Pons (tissue), 1 donor: ENCODE measurements at regions not wholly inside any gene's neighbourhood (a gene's known extent, or its start where the extent isn't known, plus 50 kb on each side); places are given as distances from the start of the nearest gene placed in this dataset.

Experiments
- DNase-seq: peaks from one replicate; pipeline ENCODE4 v3.0.0-alpha.2; 2016; ENCODE audit warnings: low spot score

DNA sequence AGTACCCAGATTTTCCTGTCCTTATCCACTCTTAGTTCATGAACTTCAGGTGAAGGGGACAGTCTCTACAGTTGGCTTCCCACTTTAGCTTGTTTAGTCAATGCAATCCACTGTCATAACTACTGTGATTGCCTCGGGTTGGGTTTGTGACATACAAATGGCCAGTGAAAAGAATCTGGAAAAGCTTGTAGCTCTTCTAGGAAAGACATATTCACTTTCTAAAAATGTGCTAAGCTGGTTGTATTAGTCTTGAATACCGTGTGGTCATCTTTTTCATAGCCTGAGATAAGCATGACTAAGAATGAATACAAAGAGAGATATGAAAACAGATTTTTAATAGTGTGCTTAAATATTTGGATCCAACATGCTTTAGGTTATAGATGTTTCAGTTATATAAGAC is 1443.5 kb upstream of the IGFBP7 start:
- DNase-seq: no peak

DNA sequence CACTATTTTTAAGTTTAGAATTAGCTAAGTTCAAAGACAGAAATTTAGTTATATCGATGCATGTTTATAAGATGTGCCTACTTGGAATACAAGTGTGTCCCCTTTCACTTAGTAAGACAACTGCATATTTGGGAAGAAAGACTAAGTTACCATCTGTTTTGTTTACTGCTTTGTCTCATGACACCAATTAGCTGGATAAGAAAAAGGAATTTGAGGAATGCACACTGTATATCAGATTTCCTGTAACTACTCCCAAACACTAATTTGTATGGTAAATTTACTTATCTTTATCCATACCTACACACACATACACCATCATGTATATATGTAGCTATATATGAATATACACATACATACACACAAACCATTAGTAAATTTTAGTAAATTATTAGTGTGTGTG is 1442.8 kb upstream of the IGFBP7 start:
- no peak for DNase-seq

DNA sequence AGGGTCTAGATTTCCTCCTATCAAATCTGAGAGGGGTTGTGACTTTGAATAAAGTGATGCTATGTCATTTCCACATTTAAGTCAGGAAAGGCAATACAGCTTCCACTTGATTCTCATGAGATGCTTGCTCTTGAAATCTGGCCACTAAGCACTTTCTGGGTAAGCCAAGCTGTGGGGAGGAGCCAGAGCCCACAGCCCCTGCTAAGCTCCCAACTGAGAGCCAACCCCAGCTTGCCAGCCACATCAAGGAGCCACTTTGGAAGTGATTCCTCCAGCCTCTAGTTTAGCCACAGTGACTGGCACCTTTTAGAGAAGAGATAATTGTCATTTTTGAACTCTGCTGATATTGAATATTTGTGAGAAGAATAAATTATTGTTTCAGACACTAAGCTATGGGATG is 1441.5 kb upstream of the IGFBP7 start:
- DNase-seq: no peak

DNA sequence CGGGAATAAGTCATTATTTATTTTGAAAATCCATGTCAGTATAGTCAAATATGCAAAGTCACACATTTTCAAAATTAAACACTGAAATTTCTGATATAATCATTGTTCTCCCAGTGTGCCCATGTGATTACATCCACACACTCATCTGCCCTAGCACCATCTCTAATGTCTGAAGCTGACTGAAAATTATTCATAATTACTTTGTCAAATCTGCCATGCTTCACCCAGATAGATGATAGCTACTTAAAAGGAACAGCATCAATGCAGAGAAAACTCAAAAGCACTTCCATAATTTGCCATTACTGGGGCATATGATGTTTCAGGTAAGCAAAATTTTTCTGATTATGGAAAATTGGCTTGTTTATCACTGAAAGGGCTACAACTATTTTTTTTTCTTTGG is 1433.3 kb upstream of the IGFBP7 start:
- DNase-seq: no peak

DNA sequence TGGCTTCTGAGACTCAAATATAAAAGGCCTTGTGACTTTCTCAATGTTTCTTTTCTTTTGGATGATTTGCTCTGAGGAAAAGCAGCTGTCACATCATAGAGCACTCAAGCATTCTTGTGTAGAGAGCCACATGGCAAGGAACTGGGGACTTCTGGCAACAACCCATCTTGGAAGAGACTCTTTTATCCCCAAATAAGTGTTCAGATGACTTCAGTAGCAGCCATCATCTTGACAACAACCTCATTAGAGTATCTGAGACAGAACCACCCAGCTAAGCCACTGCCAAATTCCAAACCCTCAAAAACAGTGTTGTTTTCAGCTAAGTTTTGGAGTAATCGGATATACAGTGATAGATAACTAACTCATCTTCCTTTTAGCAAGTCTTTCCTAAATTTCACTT is 1431.7 kb upstream of the IGFBP7 start:
- DNase-seq: peak; percentile 10

DNA sequence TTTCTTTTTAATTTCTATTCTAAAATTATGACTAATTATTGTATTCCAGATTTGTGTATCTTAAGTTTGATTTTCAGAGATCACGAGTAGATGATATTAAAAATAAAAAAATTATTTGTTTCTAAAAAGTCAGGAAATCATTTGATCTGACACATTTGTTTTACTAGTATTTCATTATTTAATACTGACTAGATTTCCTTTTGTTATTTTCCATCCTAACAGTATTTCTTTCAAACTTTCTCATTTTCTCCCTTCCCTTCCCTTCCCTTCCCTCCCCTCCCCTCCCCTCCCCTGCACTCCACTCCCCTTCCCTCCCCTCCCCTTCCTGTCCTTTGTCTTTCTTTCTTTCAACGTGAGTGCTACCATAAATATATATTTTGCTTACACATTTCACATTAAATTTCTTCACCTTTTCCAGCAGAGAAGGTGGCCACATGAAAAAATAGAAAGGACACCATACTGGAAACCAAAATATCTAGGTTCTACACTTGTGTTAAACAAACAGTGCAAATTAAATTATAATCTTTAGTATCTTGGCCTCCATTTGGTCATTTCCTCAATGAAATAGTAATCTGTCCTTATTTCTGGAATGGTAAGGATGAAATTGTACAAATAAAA is 1412.7 kb upstream of the IGFBP7 start:
- DNase-seq: no peak

DNA sequence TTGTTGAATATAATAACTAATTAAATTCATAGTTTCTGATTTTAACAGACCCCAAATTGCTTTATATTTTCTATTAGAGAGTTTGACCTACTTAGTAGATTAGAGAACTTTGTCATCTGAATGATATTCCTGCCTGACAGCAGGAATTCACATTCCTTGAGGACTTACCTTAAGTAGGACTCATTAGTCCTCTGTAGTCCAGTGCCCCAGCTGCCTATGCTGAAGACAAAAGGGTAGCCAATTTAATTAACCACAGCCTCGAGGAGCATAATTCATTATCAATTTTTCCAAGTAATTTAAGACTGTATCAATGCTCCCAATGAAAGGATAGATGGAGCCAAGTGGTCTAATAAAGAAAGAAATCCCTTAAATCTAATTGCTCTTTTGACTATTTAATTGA is 1405.0 kb upstream of the IGFBP7 start:
- no peak for DNase-seq

DNA sequence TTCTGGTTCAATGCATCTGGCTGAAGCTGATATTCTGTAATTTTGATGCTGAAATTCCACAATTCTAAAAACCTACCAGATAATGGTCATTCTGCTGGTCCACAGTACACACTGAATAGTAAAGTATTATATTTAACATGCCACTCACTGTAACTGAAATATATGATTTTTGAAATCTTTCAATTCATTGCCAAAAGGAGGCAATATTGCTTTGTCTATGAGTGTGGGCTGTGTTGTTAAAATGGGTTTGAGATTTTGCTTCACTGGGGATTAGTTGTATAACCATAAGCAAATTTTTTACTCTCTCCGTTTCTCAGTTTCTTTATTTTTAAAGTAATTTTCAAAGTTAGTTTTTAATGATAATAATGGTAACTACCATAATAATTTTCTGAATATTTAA is 1404.1 kb upstream of the IGFBP7 start:
- DNase-seq: no peak

DNA sequence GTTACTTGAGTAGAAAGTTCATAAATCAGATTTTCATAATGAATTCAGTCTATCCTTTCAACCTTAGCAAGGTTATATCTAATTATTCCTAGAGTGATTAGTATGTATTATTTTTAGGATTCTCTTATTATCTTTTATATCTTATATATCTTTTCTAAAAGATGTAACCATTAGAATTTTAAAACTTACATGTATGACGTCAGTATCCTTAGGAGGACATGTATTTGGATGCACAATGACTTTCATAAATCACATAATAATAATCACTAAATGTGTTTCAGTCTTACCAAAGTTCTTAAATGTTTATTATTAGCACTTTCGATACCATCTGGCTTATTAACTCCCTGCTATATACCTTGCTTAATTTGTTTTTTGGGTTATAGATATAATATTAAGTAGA is 1400.5 kb upstream of the IGFBP7 start:
- no peak for DNase-seq

DNA sequence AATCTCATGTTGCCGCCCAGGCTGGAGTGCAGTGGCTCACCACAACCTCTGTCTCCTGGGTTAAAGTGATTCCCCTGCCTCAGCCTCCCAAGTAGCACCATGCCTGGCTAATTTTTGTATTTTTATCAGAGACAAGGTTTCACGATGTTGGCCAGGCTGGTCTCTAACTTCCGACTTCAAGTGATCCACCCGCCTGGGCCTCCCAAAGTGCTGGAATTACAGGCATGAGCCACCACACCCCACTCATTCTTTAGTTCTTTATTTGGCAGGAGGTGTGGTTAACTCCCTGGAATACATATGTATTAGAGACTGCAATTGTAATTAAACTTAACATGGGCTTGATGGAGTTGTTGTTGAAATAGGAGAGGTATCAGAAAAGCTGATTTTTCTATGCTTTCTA is 1396.9 kb upstream of the IGFBP7 start:
- DNase-seq: no peak

DNA sequence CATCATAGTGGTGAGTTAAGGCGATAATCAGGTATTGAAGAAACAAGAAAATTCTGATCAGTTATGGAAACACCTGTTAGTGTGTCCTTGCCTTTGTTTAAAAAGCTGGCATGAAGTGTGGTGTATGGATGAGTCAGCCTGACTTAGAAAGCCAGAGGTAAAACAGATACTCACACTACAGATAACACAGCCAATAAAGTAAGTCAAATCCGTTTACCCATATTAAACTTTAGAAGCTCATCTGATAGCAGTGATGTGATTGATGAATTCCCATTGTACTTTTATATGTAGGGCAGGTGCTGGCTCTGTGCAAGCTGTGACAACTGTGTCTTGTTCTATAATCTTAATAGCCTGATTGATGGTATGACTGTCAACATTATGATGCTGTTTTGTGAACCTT is 1392.7 kb upstream of the IGFBP7 start:
- DNase-seq: no peak

DNA sequence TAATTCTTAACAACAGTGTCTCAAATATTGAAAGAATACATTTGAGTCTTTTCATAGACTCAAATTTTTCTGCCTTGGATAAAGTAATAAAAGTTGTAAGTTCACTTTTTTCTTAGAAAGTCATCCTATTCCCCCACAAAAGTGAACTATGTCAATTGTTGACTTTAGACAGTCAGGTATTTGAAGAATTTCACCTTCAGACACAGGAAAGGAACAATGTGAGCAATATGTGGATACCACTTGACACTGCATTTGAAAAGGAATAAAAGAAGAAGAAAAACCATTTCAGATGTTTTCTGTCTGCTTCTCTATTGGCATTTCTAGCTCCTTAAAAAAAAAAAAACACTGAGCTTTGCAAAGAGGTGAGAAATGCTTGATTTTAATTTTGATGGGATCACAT is 1389.0 kb upstream of the IGFBP7 start:
- no peak for DNase-seq

DNA sequence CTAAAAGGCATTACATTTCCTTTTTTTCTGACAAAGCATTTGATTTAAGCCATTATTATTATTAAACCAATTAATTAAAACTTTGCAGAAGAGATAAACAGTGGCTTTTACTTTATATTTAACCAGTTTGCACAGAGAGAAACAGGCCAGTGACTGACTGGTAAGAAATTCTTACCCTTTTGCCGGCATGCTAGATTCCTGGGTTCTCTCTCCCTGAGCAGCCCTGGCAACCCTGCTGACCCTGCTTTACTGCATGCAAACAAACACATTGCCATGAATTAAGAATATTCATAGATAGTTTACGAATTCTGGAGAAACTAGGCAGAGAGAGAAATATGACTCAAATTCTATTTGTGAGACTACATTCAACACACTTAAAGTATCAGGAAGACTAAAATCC is 1381.4 kb upstream of the IGFBP7 start:
- no peak for DNase-seq

DNA sequence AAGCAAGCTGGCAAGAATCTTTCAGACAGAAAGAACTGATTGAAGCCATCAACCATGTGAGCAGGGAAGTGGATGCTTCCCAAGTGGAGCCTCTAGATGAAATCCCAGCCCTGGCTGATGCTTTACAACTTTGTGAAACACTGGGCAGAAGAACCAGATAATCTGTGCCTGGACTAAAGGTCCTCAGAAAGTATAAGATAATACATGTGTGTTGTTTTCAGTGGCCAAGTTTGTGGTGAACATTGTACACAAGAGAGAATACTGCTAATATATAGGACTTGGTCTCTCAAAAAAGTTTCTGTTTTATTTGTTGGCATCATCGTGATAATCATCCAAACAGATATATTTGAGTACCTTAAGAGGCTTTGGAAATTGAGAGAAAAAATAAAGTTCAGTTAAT is 1367.8 kb upstream of the IGFBP7 start:
- DNase-seq: no peak

DNA sequence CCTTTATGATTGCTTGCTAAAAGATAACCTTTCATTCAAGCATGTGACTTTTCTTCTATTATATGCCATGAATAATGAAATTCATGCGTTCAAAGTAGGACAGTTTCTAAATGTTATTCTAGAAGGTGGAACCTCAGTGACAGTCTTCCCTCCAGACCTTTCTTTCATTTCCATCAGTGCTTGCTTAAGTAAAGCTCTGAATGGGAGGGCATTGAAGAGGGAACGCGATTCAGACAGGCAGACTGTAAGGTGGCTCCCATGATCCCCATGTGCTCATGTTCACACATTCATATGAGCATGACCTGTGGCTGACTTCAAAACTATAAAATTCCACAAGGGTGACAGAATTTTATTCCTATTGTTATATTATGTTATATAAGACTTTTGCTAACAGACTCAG is 1367.3 kb upstream of the IGFBP7 start:
- DNase-seq: no peak

DNA sequence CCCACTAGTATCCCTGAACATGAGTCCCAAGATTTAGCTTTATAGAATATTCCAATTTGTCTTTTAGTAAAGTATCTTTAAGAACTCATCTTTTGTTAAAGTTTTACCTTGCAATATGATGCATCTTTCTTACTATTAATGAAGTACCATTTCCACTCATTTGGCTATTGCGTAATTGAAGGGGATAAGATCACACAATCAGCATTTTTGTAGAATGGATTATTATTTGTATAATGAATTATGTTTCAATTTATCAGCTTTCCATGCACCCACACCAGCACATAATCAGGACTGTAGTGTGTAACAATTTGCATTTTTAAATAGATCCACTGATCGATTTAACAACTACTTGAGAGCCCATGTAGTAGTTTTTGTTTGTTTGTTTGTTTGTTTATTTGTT is 1364.9 kb upstream of the IGFBP7 start:
- no peak for DNase-seq

DNA sequence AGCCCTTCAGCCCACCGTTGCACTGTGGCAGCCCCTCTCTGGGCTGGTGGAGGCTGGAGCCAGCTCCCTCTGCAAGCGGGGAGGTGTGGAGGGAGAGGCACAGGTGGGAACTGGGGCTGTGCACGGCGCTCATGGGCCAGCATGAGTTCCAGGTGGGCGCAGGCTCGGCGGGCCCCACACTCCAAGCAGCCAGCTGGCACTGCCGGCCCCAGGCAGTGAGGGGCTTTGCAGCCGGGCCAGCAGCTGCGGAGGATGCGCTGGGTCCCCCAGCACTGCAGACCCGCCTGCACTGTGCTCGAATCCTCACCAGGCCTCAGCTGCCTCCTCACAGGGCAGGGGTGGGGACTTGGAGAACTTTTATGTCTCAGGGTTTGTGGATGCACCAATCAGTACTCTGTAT is 1354.8 kb upstream of the IGFBP7 start:
- DNase-seq: no peak

DNA sequence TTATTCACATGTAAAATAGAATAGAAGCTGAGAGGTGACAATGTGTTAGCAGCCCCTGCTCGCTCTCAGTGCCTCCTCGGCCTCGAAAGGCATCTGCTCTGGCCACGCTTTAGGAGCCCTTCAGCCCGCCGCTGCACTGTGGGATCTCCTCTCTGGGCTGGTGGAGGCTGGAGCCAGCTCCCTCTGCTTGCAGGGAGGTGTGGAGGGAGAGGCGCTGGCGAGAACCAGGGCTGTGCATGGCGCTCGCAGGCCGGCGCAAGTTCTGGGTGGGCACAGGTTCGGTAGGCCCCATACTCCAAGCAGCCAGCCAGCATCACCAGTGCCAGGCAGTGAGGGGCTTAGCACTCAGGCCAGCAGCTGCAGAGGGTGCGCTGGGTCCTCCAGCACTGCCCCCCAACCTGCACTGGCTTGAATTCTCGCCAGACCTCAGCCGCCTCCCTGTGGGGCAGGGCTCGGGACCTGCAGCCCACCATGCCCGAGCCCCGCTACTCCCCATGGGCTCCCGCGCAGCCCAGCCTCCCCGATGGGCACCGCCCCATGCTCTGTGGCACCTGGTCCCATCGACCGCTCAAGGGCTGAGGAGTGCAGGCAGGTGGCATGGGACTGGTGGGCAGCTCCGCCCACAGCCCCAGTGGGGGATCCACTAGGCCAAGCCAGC is 1346.7 kb upstream of the IGFBP7 start:
- no peak for DNase-seq

DNA sequence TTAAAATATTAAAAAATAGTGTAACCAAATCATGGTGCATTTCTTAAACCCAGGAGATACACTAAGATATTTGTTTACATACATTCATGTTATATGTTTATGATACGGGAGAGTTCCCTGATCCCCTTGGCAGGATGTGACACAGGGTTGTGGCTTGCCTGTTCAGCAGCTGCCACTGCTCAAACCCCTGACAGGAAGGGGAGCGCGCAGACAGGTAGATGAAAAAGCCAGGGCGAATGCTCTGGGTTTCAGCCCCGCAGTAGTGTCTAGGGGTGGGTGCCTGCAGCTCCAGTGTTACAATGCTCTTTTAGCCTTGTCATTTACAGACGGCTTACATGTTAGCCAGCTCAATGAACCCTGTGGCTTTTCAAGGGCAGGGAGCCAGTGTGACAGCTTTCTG is 1343.8 kb upstream of the IGFBP7 start:
- no peak for DNase-seq

DNA sequence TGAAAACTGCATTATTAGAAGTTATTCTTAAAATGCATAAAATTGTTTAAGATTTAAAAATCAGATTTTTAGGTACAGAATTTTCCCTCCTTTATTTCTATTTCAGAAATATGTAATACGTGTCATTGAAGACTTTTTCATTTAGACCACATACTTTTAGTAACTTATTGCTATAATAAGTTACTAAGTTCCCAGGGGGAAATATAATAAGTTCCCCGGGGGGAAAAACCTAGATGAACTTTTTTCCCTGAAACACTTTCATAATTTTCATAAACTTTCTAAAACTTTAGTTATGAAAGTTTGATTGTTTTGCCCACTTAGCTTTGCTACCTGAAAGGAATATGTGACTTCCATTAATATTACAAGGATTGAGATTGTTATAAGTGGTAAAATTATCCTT is 1341.5 kb upstream of the IGFBP7 start:
- no peak for DNase-seq

DNA sequence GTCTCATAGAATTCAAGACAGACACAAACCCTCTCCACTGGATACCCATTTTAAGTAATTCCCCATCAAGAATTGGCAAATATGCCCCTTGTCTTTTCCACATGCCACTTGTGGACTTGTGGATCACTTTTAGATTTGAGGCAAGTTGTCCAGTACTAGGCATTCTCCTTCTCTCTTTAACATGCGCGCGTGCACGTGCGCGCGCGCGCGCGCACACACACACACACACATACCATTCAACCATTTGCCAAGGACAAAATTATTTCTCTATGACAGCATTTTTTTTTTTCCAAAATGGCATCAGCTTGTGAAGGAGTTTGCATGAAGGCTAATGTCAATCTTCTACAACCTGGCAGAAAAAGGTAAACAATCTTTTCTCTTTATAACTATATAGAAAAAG is 1325.7 kb upstream of the IGFBP7 start:
- no peak for DNase-seq

DNA sequence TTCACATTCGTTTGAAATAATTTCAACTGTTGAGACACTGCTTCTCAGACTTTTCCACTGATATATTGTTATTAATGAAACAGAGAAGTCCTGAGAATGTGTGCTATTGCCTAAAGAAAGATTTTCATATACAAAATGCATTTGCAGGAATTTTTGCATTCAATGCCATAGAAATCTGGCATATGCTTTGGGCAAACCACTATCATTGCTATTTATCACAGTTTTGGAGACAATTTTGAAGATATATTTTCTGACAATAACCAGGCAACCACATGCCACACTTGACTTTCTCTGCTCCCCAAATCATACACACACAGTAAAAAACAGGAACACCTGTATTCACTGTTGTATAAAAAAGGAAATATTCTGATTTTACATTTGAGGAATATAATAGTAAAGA is 1303.7 kb upstream of the IGFBP7 start:
- DNase-seq: no peak

DNA sequence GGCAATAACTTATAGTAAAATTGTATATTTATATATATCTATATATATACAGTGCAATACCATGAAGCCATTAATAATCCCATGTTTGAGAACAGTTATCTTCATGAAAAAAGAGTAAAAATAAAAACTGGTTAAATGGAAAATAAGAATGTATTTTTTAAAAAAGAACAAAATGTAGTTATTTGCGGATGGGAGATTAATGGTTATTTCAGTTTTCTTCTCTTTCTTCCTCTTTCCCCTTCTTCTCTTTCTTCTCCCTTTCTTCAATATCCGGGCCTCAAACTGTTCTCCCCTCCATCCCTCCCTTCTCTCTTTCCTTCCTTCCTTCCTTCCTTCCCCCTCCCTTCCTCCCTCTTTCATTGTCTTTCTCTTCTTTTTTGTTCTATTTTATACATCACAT is 1301.7 kb upstream of the IGFBP7 start:
- DNase-seq: no peak

DNA sequence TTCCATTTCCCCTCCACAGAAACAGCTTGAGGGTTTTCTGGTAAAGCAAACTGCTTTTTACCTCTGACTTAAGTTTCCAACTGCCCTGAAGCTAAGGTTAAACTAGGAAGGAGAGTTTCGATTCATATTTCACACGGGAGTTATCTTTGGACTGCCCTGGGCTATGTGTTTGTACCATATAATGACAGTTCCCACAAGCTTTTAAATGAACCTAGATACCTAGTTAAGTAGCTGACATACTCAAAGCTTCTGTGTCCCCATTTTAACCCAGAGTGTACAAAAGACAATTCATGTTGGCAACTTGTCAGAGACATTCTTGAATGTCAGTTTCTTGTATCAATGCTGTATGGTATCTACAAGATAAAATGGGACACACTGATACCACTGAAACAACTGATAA is 1296.6 kb upstream of the IGFBP7 start:
- no peak for DNase-seq
